Lower lobe of right lung (tissue), 2 donors: ENCODE measurements at regions not wholly inside any gene's neighbourhood (a gene's known extent, or its start where the extent isn't known, plus 50 kb on each side); places are given as distances from the start of the nearest gene placed in this dataset.
A peak's percentile ranks its signal among the peaks of the same experiment; 100 is the strongest.

Experiments used
- ATAC-seq, 2 donors: fragments of 200-7000 bp; cut with Tn5 transposase; one replicate each; pipeline ENCODE4 v1.9.1; 2020 to 2022; ENCODE audit warnings: mild to moderate bottlenecking in 2 of 2, moderate library complexity in 2 of 2
- DNase-seq: peaks from one replicate; pipeline ENCODE4 v3.0.0-alpha.2; 2020
- H3K27ac ChIP-seq: fragments of 200-600 bp; one replicate; pipeline ENCODE4 v1.8.0; 2022
- H3K27me3 ChIP-seq: fragments of 200-600 bp; one replicate; pipeline ENCODE4 v1.8.0; 2022; ENCODE audit warnings: low read depth
- H3K36me3 ChIP-seq: fragments of 200-600 bp; one replicate; pipeline ENCODE4 v1.8.0; 2022; ENCODE audit warnings: mild to moderate bottlenecking
- H3K4me1 ChIP-seq: fragments of 200-600 bp; one replicate; pipeline ENCODE4 v1.8.0; 2022
- H3K4me3 ChIP-seq: fragments of 200-600 bp; one replicate; pipeline ENCODE4 v1.8.0; 2022; ENCODE audit warnings: mild to moderate bottlenecking
- H3K9me3 ChIP-seq: fragments of 200-600 bp; one replicate; pipeline ENCODE4 v1.8.0; 2022
- intact Hi-C: fragments of 100-400 bp; cut with DNase I; formaldehyde crosslinking; loops from one replicate; pipeline ENCODE4 v1.11.0; 2022
- TF ChIP-seq, protein P1 (sequence below): fragments of 200-600 bp; IDR thresholded peaks from one replicate; pipeline ENCODE4 v1.8.0; 2022; ENCODE audit warnings: antibody characterized with exemption, mild to moderate bottlenecking
- donor health status: DM: no; HTN: yes; CAD: no; lungs with severe emphysema.

DNA sequence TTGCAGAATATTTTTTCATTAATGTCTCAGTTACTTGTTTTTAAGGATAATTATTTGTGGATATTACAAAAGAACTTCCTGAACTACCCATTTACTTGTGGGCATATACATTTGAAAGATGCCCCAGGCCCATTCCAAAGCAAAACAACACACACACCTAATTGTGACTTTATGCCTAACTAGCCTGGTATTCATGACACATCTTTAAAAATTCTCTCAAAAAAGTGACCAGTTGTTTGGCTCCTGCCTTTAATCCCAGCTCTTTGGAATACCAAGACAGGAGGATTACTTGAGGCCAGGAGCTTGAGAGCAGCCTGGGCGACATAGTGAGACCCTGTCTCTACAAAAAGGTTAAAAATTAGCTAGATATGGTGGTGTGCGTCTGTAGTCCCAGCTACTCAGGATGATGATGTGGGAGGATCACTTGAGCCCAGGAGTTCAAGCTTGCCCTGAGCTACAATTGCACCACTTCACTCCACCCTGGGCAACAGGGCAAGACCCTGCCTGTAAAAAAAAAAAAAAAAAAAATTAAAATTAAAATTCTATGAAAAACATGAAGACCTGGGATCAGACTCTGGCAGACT, 51.7 kb upstream of the SLC4A7 start:
- no peak for ATAC-seq
- Histone ChIP-seq H3K9me3 (no peaks in the 10 kb centered on the region), H3K4me1 (peaks cover 25% of the 10 kb centered on the region), H3K36me3 (no peaks in the 10 kb centered on the region), H3K27me3 (no peaks in the 10 kb centered on the region), H3K4me3 (no peak overlapping the region), H3K27ac (no peak overlapping the region)
- DNase-seq = no peak
- TF ChIP-seq, protein P1, sequence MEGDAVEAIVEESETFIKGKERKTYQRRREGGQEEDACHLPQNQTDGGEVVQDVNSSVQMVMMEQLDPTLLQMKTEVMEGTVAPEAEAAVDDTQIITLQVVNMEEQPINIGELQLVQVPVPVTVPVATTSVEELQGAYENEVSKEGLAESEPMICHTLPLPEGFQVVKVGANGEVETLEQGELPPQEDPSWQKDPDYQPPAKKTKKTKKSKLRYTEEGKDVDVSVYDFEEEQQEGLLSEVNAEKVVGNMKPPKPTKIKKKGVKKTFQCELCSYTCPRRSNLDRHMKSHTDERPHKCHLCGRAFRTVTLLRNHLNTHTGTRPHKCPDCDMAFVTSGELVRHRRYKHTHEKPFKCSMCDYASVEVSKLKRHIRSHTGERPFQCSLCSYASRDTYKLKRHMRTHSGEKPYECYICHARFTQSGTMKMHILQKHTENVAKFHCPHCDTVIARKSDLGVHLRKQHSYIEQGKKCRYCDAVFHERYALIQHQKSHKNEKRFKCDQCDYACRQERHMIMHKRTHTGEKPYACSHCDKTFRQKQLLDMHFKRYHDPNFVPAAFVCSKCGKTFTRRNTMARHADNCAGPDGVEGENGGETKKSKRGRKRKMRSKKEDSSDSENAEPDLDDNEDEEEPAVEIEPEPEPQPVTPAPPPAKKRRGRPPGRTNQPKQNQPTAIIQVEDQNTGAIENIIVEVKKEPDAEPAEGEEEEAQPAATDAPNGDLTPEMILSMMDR = no peak
- intact Hi-C loops = no loop called here

GRCh38 chr3:27533718-27534573, 49.8 kb upstream of the SLC4A7 start:
- no peaks in the 10 kb centered on the region for H3K36me3 ChIP-seq
- H3K4me1 ChIP-seq = peaks cover 25% of the 10 kb centered on the region
- peak; percentile 65 to 79 for ATAC-seq
- H3K27ac ChIP-seq = peak overlapping the region; percentile 51
- no peaks in the 10 kb centered on the region for H3K27me3 ChIP-seq
- no peaks in the 10 kb centered on the region for H3K9me3 ChIP-seq
- TF ChIP-seq, protein P1 = peak; percentile 11
- no peak for DNase-seq
- no peak overlapping the region for H3K4me3 ChIP-seq
- intact Hi-C loops = no loop called here
